Epithelial cell of proximal tubule (primary cell): ENCODE measurements at regions not wholly inside any gene's neighbourhood (a gene's known extent, or its start where the extent isn't known, plus 50 kb on each side); places are given as distances from the start of the nearest gene placed in this dataset.

Experiments used
- DNase-seq: peaks from one replicate; pipeline ENCODE4 v3.0.0-alpha.2; 2011; ENCODE audit warnings: low read depth
- H3K4me3 ChIP-seq: 2 replicates; pipeline ENCODE4 v1.5.1; 2011; ENCODE audit warnings: low read depth, mild to moderate bottlenecking, low read length
- CTCF ChIP-seq: conservative IDR thresholded peaks from 2 replicates; pipeline ENCODE4 v1.5.1; 2012; ENCODE audit warnings: low read depth, mild to moderate bottlenecking, low read length

- H3K4me3 ChIP-seq, result no peak overlapping the region
- no peak for DNase-seq
- no peak for TF ChIP-seq CTCF
Measured at GRCh38 chr4:8780086-8780485, 91.6 kb downstream of the HMX1 start.

- no peak for DNase-seq
- no peak overlapping the region for H3K4me3 ChIP-seq
- TF ChIP-seq CTCF, result no peak
Measured at GRCh38 chr4:8779490-8779932, 92.1 kb downstream of the HMX1 start.

- no peak overlapping the region for H3K4me3 ChIP-seq
- TF ChIP-seq CTCF, result no peak
- DNase-seq, result no peak
Measured at GRCh38 chr4:8778760-8779159, 92.9 kb downstream of the HMX1 start.

- no peak for TF ChIP-seq CTCF
- DNase-seq, result no peak
Measured at GRCh38 chr4:8778291-8778690, 93.3 kb downstream of the HMX1 start.

GRCh38 chr4:8777320-8778196 is 94.1 kb downstream of the HMX1 start:
- TF ChIP-seq CTCF, result no peak
- no peak for DNase-seq
- H3K4me3 ChIP-seq, result no peak overlapping the region

More at GRCh38 chr4:8778291-8778690, 93.3 kb downstream of the HMX1 start:
- H3K4me3 ChIP-seq, result no peak overlapping the region

GRCh38 chr4:8776366-8776765 is 95.3 kb downstream of the HMX1 start:
- TF ChIP-seq CTCF, result no peak
- H3K4me3 ChIP-seq, result no peak overlapping the region
- no peak for DNase-seq
